BJ (cell line): ENCODE measurements at regions not wholly inside any gene's neighbourhood (a gene's known extent, or its start where the extent isn't known, plus 50 kb on each side); places are given as distances from the start of the nearest gene placed in this dataset.

ENCODE experiments used
- CTCF ChIA-PET: fragments of 350-600 bp; formaldehyde crosslinking; extraction: SDS; loops from one replicate; lab custom pipeline; 2021; ENCODE audit warnings: antibody characterized with exemption, inconsistent platforms; lab: Yijun Ruan, JAX
- POLR2A ChIA-PET: fragments of 300-600 bp; sonication (Branson Sonifier 250); formaldehyde crosslinking; extraction: SDS; loops from one replicate; lab custom pipeline; 2021; ENCODE audit warnings: antibody characterized with exemption; lab: Charles Lee
- DNase-seq: peaks from one replicate; pipeline ENCODE4 v3.0.0-alpha.2; 2011; ENCODE audit warnings: low read depth
- H3K27me3 ChIP-seq: 2 replicates; pipeline ENCODE4 v1.6.0; 2011; ENCODE audit warnings: low read length; ENCODE audit not compliant: control insufficient read depth, insufficient read depth
- H3K36me3 ChIP-seq: 2 replicates; pipeline ENCODE4 v1.5.1; 2011; ENCODE audit warnings: low read length; ENCODE audit not compliant: control insufficient read depth, insufficient read depth
- H3K4me3 ChIP-seq: 2 replicates; pipeline ENCODE4 v1.5.1; 2011; ENCODE audit warnings: low read depth, mild to moderate bottlenecking, control low read depth, low read length
- TF ChIP-seq, protein P1 (sequence below): IDR thresholded peaks from 2 replicates; pipeline ENCODE4 v1.5.1; 2011; ENCODE audit warnings: low read depth, mild to moderate bottlenecking, control low read depth, inconsistent platforms, low read length, moderate library complexity; ENCODE audit not compliant: insufficient read depth

DNA sequence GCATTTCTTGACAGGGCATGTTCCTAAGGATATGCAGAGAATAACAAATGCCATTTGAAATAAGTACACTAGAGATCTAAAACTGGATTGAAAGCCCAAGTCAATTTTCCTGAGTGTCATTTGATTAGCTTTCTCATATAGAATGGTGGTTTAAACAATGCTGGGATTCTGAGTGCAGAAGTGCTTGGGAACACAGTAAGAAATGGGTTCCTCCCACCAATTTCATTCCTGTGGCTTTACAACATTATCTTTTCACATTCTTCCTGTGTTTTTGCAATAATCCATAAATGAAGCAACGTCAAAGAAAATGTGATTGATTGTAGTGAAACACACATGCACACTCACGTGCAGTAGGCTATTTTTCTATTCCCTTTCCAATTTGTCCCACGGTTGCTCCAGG is 1858.4 kb upstream of the PIK3C3 start:
- Histone ChIP-seq H3K4me3 (no peak overlapping the region), H3K27me3 (no peaks in the 10 kb centered on the region), H3K36me3 (no peaks in the 10 kb centered on the region)
- DNase-seq: no peak
- ChIA-PET POLR2A (no interaction called here), CTCF (no interaction called here)
- TF ChIP-seq, protein P1, sequence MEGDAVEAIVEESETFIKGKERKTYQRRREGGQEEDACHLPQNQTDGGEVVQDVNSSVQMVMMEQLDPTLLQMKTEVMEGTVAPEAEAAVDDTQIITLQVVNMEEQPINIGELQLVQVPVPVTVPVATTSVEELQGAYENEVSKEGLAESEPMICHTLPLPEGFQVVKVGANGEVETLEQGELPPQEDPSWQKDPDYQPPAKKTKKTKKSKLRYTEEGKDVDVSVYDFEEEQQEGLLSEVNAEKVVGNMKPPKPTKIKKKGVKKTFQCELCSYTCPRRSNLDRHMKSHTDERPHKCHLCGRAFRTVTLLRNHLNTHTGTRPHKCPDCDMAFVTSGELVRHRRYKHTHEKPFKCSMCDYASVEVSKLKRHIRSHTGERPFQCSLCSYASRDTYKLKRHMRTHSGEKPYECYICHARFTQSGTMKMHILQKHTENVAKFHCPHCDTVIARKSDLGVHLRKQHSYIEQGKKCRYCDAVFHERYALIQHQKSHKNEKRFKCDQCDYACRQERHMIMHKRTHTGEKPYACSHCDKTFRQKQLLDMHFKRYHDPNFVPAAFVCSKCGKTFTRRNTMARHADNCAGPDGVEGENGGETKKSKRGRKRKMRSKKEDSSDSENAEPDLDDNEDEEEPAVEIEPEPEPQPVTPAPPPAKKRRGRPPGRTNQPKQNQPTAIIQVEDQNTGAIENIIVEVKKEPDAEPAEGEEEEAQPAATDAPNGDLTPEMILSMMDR: no peak

DNA sequence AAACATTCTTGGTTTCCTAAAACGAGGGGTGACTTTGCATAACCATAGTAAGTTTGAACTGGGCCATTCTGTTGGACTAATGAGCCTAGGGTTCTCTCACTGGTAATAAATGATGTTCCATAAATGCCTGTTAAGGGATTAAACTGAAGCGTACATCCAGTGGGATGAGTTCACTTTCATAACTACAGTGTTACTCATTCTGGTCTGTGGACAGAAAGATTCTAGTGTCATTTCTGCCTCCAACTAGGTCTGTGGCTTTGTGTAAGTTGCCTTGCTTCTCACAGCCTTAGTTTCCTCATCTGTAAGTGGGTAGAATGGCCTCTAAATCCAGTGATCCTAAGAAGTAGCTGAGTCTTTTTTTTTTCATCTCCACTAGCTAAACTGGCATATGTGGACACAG is 1860.6 kb upstream of the PIK3C3 start:
- Histone ChIP-seq H3K36me3 (no peaks in the 10 kb centered on the region), H3K4me3 (no peak overlapping the region), H3K27me3 (no peaks in the 10 kb centered on the region)
- no peak for DNase-seq
- ChIA-PET POLR2A (no interaction called here), CTCF (no interaction called here)
- TF ChIP-seq, protein P1: no peak

DNA sequence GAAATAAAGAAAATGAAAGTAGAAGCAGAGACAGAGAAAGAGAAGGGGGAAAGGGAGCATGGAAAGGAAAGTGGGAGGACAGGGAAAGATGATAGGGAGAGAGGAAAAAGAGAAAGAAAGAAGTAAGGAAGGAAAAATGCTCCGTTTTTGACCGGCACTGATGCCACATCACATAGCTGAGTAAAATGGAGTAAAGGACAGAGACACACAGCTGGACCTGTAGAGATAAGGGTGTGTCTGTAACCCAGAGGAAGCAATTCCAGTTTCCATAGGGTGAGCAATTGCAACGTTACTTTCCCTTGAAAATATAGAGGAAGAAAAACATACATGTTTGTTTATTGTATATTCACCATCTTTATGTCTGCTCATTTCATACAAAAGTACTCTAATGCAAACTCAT is 1866.9 kb upstream of the PIK3C3 start:
- CTCF ChIA-PET: no interaction called here
- TF ChIP-seq, protein P1: no peak
- Histone ChIP-seq H3K36me3 (no peaks in the 10 kb centered on the region), H3K27me3 (no peaks in the 10 kb centered on the region), H3K4me3 (no peak overlapping the region)
- POLR2A ChIA-PET: no interaction called here
- no peak for DNase-seq

DNA sequence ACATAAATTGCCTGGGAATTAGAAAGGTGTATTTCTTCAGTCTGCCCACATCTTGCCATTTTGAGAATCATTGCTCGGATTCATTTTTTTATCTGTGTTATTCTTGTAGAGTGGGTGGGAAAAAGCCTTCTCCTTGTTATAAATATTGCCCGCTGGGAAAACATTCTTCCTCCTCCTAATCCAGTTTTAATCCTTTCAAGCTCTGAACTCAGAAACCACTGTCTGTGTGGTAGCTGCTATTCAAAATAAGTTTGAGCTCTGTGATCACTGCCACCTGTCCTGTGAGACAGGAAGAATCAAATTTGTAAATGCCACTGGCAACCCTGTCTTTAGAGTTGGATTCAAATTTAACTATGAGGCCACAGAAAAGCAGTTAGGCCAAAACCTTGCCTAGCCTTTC is 1875.2 kb upstream of the PIK3C3 start:
- ChIA-PET POLR2A (no interaction called here), CTCF (no interaction called here)
- no peaks in the 10 kb centered on the region for H3K36me3 ChIP-seq
- DNase-seq: no peak
- TF ChIP-seq, protein P1: no peak
- no peak overlapping the region for H3K4me3 ChIP-seq
- H3K27me3 ChIP-seq: no peaks in the 10 kb centered on the region

DNA sequence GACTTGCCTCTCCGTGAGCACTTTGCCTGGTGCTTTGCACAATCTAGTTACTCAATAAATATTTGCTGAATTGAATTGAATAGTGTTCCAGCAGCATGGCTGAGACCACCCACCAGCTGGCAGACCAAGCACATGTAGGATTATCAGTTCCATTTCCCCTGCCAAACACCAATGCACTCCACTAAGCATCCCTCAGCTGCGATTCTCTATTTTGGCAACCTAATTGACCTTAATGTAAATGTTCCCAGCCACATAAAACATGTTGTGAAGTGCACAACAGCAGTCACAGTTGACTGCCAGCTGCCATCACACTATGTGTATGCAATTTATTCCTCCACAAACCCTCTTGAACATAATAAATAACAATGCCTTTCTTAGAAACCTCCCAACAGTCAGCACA is 1879.4 kb upstream of the PIK3C3 start:
- Histone ChIP-seq H3K36me3 (no peaks in the 10 kb centered on the region), H3K4me3 (no peak overlapping the region), H3K27me3 (no peaks in the 10 kb centered on the region)
- CTCF ChIA-PET: interaction anchor here (0.6 to 0.7 kb wide), 2 partner anchors 205 to 1988 kb away, joined by 3 to 5 read pairs; no protein-coding TSS in a partner anchor
- DNase-seq: no peak
- TF ChIP-seq, protein P1: no peak
- POLR2A ChIA-PET: no interaction called here
